ACC112 (cell line): ENCODE measurements at regions not wholly inside any gene's neighbourhood (a gene's known extent, or its start where the extent isn't known, plus 50 kb on each side); places are given as distances from the start of the nearest gene placed in this dataset.

Experiments used
- H2AFZ ChIP-seq: fragments of 200-600 bp; sonication (generic); one replicate; pipeline ENCODE4 v1.6.0; 2017; ENCODE audit warnings: antibody characterized with exemption, low read length; ENCODE audit not compliant: unreplicated experiment
- H3K27ac ChIP-seq: fragments of 200-600 bp; sonication (generic); 2 replicates; pipeline ENCODE4 v1.5.1; 2014; ENCODE audit warnings: low read depth, mild to moderate bottlenecking, antibody characterized with exemption, low read length, moderate library complexity
- H3K27me3 ChIP-seq: fragments of 200-600 bp; sonication (generic); 2 replicates; pipeline ENCODE4 v1.6.1; 2014; ENCODE audit warnings: mild to moderate bottlenecking, antibody characterized with exemption, low read length, moderate library complexity, mixed read lengths; ENCODE audit not compliant: insufficient read depth
- H3K36me3 ChIP-seq: fragments of 200-600 bp; sonication (generic); 2 replicates; pipeline ENCODE4 v1.6.1; 2016; ENCODE audit warnings: mild to moderate bottlenecking, antibody characterized with exemption, low read length, moderate library complexity, mixed read lengths; ENCODE audit not compliant: insufficient read depth
- H3K4me1 ChIP-seq: fragments of 200-600 bp; sonication (generic); one replicate; pipeline ENCODE4 v1.6.1; 2016; ENCODE audit warnings: low read length, mixed read lengths; ENCODE audit not compliant: insufficient read depth, unreplicated experiment, control insufficient read depth
- H3K4me3 ChIP-seq: fragments of 200-600 bp; sonication (generic); 2 replicates; pipeline ENCODE4 v1.5.1; 2014; ENCODE audit warnings: mild to moderate bottlenecking, low read depth, low read length
- H3K79me2 ChIP-seq: fragments of 200-600 bp; sonication (generic); one replicate; pipeline ENCODE4 v1.6.0; 2016; ENCODE audit warnings: low read length; ENCODE audit not compliant: control insufficient read depth, unreplicated experiment, insufficient read depth

DNA sequence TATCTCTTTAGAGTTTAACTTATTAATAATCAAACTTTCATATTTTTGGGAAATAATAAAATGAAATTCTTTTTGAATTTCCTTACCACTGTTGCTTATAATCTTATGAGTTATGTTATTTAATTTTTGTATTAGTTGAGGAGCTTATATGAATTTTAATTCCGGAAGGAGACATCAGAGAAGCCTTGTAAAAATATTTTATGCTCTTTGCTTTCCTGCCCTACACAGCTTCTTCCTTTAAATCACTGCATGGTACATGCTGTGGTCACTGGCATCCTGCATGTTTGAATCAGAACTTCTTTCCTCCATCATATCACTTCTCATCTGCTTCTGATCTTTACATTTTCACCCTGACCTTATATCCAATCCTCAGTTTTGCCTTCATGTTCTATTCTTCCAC lies 266.7 kb upstream of the ZSWIM2 start:
- Histone ChIP-seq H3K79me2 (no peaks in the 10 kb centered on the region), H3K27ac (no peak overlapping the region), H3K27me3 (no peaks in the 10 kb centered on the region), H2AFZ (no peak overlapping the region), H3K4me3 (no peak overlapping the region), H3K36me3 (no peaks in the 10 kb centered on the region), H3K4me1 (no peaks in the 10 kb centered on the region)

DNA sequence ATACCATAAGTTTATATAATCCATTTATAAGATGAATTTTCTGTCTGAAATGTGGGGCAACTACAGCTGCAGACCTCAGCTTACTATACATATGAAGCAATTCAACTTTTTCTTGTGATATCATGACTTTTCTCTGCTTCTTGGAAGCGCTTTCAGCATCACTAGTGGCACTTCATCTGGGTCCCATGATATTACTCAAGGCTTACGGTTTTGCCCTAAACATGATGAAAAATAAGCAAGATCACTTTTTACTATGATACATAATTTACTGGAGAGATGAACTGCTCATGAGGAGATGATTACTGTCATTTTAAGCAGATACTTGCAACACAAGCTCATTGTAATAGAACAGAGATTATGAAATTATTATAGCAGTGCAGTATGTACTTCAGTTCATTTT lies 258.0 kb upstream of the ZSWIM2 start:
- no peaks in the 10 kb centered on the region for H3K79me2 ChIP-seq
- no peaks in the 10 kb centered on the region for H3K4me1 ChIP-seq
- no peak overlapping the region for H3K4me3 ChIP-seq
- no peak overlapping the region for H3K27ac ChIP-seq
- H3K27me3 ChIP-seq: no peaks in the 10 kb centered on the region
- no peaks in the 10 kb centered on the region for H3K36me3 ChIP-seq
- H2AFZ ChIP-seq: no peak overlapping the region

DNA sequence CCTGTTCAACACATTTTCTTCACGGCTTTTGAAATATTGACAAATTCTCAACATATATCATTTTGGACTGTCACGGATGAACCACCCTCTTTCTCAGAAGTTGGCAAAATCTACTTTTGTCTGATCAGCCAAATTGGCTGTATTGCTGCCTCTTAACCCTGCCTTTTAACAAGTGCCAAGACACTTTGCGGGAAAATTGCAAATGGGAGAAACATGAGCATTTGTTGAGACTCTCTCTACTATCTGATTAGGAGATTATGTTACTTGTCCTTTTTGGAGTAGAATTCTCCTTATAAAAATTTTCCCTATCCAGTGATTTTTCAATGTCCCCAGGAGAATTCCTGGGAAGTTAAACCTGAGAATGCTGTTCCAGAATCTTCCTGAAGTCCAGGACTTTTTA lies 256.2 kb upstream of the ZSWIM2 start:
- H3K4me1 ChIP-seq: no peaks in the 10 kb centered on the region
- no peak overlapping the region for H3K27ac ChIP-seq
- no peak overlapping the region for H3K4me3 ChIP-seq
- H2AFZ ChIP-seq: no peak overlapping the region
- no peaks in the 10 kb centered on the region for H3K36me3 ChIP-seq
- no peaks in the 10 kb centered on the region for H3K27me3 ChIP-seq
- H3K79me2 ChIP-seq: no peaks in the 10 kb centered on the region

DNA sequence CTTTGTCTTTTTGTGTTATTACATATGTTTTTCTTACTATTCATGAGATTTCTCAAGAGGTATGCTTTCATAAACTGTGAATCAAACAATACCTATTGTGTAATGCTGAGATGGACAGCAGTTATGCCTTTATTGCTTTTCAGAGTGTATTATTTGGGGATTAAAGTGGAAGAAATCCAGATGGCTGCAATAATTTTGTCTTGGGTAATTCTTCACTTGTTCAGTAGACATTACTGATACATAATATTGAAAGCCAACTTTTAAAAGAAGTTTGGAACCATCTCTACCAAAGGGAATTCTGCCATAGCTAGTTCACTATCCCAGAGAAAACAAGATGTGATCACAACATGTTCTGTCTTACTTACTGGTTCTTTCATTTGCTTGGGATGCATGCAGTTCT lies 253.4 kb upstream of the ZSWIM2 start:
- Histone ChIP-seq H3K4me1 (no peaks in the 10 kb centered on the region), H3K4me3 (no peak overlapping the region), H3K27me3 (no peaks in the 10 kb centered on the region), H3K36me3 (no peaks in the 10 kb centered on the region), H3K79me2 (no peaks in the 10 kb centered on the region), H2AFZ (no peak overlapping the region), H3K27ac (no peak overlapping the region)

DNA sequence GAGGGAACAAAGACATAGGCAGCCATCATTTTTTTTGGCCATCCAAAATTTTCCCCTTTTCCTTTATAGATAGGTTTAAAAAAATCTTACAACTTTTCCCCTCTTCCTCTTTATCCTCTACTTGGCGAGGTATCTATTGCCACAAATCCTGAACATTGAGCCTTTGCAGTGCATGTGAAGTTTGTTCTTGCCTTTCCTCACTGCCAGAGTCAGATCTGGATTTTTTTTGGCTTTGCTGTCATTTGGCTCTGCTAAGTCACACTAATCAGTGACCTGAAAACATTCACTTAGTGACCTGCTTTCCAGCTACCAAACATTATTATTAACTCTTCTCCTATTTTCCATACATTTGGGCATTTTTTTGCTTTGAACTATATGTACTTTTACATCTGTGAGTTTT lies 249.2 kb upstream of the ZSWIM2 start:
- H3K79me2 ChIP-seq: no peaks in the 10 kb centered on the region
- H3K27ac ChIP-seq: no peak overlapping the region
- no peak overlapping the region for H2AFZ ChIP-seq
- H3K4me1 ChIP-seq: no peaks in the 10 kb centered on the region
- H3K36me3 ChIP-seq: no peaks in the 10 kb centered on the region
- no peaks in the 10 kb centered on the region for H3K27me3 ChIP-seq
- no peak overlapping the region for H3K4me3 ChIP-seq

DNA sequence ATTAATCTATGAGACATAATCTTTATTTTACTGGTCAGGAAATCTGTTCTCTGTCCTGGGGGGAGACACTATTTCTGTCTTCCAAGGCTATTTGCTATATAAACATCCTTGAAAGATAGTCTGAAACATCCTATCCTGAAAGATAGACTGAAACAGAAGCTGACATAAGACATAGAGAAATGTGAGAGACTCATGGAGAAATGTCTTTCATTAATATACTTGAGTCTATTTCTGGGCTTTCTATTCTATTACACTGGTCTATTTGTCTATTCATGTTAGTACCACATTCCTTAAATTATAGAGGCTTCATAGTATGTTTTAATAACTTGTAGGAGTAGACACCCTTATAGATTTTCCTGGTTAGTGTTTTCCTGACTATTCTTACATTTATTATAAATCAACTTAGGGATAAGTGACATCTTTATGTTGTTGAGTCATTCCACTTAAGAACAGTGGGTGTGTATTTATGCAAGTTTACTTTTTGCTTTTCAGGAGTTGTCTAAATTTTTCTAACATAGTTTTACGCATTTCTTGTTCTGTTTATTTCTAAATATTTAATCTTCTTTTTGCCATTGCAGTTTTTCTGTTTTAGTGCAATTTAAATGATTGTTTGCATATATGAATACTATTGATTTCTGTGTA lies 244.9 kb upstream of the ZSWIM2 start:
- Histone ChIP-seq H2AFZ (no peak overlapping the region), H3K36me3 (no peaks in the 10 kb centered on the region), H3K27ac (no peak overlapping the region), H3K27me3 (no peaks in the 10 kb centered on the region), H3K4me1 (no peaks in the 10 kb centered on the region), H3K4me3 (no peak overlapping the region), H3K79me2 (no peaks in the 10 kb centered on the region)

DNA sequence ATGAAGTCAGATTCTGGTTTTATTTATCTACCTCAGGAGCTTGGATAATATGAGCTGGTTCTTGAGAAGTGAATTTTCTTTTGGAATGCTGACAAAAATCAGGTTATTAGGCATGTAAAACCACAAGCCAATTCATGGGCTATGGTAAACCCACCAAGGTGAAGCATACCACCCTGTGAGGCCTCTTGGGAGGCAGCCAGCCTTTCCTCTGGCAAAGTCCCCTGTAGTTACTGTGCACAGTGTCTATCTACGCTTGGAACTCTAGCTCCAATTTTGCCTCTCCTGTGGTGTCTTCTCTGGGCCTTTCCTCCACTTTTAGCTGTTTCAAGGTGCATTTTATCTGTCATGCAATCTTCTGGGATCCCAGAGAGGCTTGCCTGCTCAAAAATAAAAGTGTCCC lies 242.7 kb upstream of the ZSWIM2 start:
- H3K79me2 ChIP-seq: no peaks in the 10 kb centered on the region
- no peak overlapping the region for H2AFZ ChIP-seq
- H3K4me1 ChIP-seq: no peaks in the 10 kb centered on the region
- H3K27ac ChIP-seq: no peak overlapping the region
- no peaks in the 10 kb centered on the region for H3K36me3 ChIP-seq
- no peaks in the 10 kb centered on the region for H3K27me3 ChIP-seq
- H3K4me3 ChIP-seq: no peak overlapping the region

DNA sequence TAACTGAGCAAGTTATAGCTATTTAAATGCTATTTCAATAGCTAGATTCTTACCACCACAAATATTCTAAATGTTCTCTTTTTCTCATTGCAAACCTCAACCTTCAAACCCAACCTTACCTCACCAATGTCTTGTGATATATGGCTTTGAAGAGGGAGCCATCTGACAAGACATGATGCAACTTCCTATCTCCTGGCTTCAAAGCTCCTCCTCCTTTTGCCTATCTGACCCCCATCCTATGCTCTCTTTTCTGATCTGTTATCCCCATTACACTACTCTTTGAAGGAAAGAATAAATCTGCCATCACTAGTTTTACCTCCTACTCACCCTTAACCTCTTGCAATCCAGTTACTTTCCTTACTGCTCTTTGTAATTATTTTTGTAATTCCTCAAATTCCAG lies 235.6 kb upstream of the ZSWIM2 start:
- Histone ChIP-seq H3K27me3 (no peaks in the 10 kb centered on the region), H3K4me1 (no peaks in the 10 kb centered on the region), H3K36me3 (no peaks in the 10 kb centered on the region), H2AFZ (no peak overlapping the region), H3K4me3 (no peak overlapping the region), H3K79me2 (no peaks in the 10 kb centered on the region), H3K27ac (no peak overlapping the region)

DNA sequence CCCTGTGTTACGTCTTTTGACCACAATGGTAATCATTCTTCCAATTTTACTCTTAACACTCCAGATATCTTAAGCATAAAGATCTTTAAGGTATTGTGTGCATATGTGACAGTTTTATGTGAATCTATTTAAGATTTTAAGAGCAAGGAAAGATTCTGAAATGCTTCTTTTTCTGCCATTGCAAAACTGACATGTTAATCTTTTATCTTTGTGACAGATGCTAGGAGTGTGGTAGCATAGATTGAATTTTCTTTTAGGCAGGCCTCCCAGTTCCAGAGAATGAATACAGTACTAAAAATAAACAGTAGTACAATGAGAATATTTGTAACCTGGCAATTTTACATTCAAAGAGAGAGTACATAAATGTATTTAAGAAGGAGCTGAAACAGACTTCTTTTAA lies 232.5 kb upstream of the ZSWIM2 start:
- H2AFZ ChIP-seq: no peak overlapping the region
- no peaks in the 10 kb centered on the region for H3K79me2 ChIP-seq
- peaks cover 6% of the 10 kb centered on the region for H3K4me1 ChIP-seq
- no peaks in the 10 kb centered on the region for H3K36me3 ChIP-seq
- H3K27ac ChIP-seq: no peak overlapping the region
- H3K4me3 ChIP-seq: no peak overlapping the region
- H3K27me3 ChIP-seq: no peaks in the 10 kb centered on the region

DNA sequence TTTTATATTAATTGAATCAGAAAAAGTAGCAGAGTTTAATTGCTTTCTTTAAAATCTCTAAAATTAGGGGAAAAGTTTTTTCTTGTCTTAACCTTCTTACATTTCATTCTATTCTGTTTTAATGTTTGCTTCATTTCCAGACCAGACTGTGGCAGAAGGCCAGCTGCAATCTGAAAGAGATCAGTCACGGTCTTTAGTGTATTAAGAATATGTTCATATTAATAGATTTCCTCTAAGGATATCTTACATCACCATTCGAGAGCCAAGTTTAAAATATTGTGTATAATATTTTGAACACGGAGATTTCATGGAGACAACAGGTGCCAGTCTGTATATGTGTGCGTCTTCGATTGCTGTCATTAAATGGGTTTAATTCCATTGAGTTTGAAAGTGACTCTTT lies 230.9 kb upstream of the ZSWIM2 start:
- Histone ChIP-seq H3K79me2 (no peaks in the 10 kb centered on the region), H3K4me3 (no peak overlapping the region), H2AFZ (no peak overlapping the region)

DNA sequence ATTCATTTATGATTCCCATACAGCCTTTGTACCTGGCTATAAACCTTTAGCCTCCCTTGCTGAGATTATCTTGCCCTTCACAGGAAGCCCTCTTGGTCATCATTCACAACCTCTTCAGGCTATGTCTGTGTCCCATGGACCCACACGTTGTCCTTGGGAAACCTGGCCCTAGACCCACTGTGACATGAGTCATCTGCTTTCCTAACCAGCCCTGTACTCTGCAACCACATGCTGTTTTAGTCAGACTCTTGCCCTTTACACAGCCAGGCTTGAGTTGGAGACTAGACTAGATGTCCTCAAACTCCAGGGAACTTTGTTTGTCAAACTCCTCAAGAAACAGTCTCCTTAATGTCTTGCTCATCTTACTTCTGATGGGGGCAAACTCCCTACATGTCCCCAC lies 229.3 kb upstream of the ZSWIM2 start:
- H3K27ac ChIP-seq: no peak overlapping the region
- no peak overlapping the region for H2AFZ ChIP-seq
- H3K4me1 ChIP-seq: peaks cover 6% of the 10 kb centered on the region
- no peaks in the 10 kb centered on the region for H3K79me2 ChIP-seq
- H3K36me3 ChIP-seq: no peaks in the 10 kb centered on the region
- H3K4me3 ChIP-seq: no peak overlapping the region
- H3K27me3 ChIP-seq: no peaks in the 10 kb centered on the region

More for the DNA sequence above, 230.9 kb upstream of the ZSWIM2 start:
- Histone ChIP-seq H3K27ac (no peak overlapping the region), H3K27me3 (no peaks in the 10 kb centered on the region), H3K36me3 (no peaks in the 10 kb centered on the region), H3K4me1 (peaks cover 6% of the 10 kb centered on the region)
